ENCODE measurements at regions not wholly inside any gene's neighbourhood (a gene's known extent, or its start where the extent isn't known, plus 50 kb on each side); places are given as distances from the start of the nearest gene placed in this dataset.
"Not testable (repeated sequence)": the region's sequence is repeated elsewhere in the genome, so short reads cannot be mapped to it uniquely, and the experiment has no call there.

- Histone ChIP-seq H3K36me3 (peaks cover 5% of the 10 kb centered on the region), H3K27me3 (replicated peaks; ENCODE audit: insufficient read depth) (no peaks in the 10 kb centered on the region), H3K4me3 (no peak overlapping the region), H3K4me1 (ENCODE audit: control insufficient read depth in 1 of 2, low read depth in 2 of 2) (peaks cover 0 to 17% of the 10 kb centered on the region in 2 donors), H3K27ac (no peak overlapping the region), H3K9me3 (no peaks in the 10 kb centered on the region)
- ATAC-seq (ENCODE audit: insufficient number of reproducible peaks, low FRiP score, low read depth), result no peak
- no peak for TF ChIP-seq CTCF (IDR thresholded peaks at IDR 0.05)
- DNase-seq (ENCODE audit: low spot score), result no peak
Observed at GRCh38 chr6:34646714-34647113, 49.9 kb downstream of the ILRUN start.

GRCh38 chr6:34645627-34646026, 50.9 kb downstream of the ILRUN start:
- no peak for TF ChIP-seq CTCF (IDR thresholded peaks at IDR 0.05)
- DNase-seq (ENCODE audit: low spot score), result no peak

GRCh38 chr6:34644716-34645115, 51.9 kb downstream of the ILRUN start:
- Histone ChIP-seq H3K27ac (no peak overlapping the region), H3K4me3 (no peak overlapping the region), H3K36me3 (peaks cover 5% of the 10 kb centered on the region), H3K9me3 (no peaks in the 10 kb centered on the region), H3K27me3 (replicated peaks; ENCODE audit: insufficient read depth) (no peaks in the 10 kb centered on the region), H3K4me1 (ENCODE audit: control insufficient read depth in 1 of 2, low read depth in 2 of 2) (peaks cover 0 to 7% of the 10 kb centered on the region in 2 donors)
- ATAC-seq (ENCODE audit: insufficient number of reproducible peaks, low FRiP score, low read depth) (no peak), DNase-seq (ENCODE audit: low spot score) (no peak)
- no peak for TF ChIP-seq CTCF (IDR thresholded peaks at IDR 0.05)

More at GRCh38 chr6:34645627-34646026, 50.9 kb downstream of the ILRUN start:
- Histone ChIP-seq H3K27me3 (replicated peaks; ENCODE audit: insufficient read depth) (no peaks in the 10 kb centered on the region), H3K4me1 (ENCODE audit: control insufficient read depth in 1 of 2, low read depth in 2 of 2) (peaks cover 0 to 10% of the 10 kb centered on the region in 2 donors), H3K4me3 (no peak overlapping the region), H3K9me3 (no peaks in the 10 kb centered on the region), H3K27ac (no peak overlapping the region), H3K36me3 (peaks cover 5% of the 10 kb centered on the region)
- ATAC-seq (ENCODE audit: insufficient number of reproducible peaks, low FRiP score, low read depth), result no peak

GRCh38 chr6:34642427-34642826, 54.1 kb downstream of the ILRUN start:
- H3K4me3 ChIP-seq, result no peak overlapping the region
- H3K9me3 ChIP-seq, result no peaks in the 10 kb centered on the region
- H3K36me3 ChIP-seq, result peaks cover 8% of the 10 kb centered on the region
- TF ChIP-seq CTCF (IDR thresholded peaks at IDR 0.05), result no peak
- H3K27ac ChIP-seq, result no peak overlapping the region
- no peaks in the 10 kb centered on the region for H3K27me3 ChIP-seq (replicated peaks; ENCODE audit: insufficient read depth)
- DNase-seq (ENCODE audit: low spot score) (no peak), ATAC-seq (ENCODE audit: insufficient number of reproducible peaks, low FRiP score, low read depth) (no peak)
- no peaks in the 10 kb centered on the region for H3K4me1 ChIP-seq (ENCODE audit: control insufficient read depth in 1 of 2, low read depth in 2 of 2)

- H3K4me1 ChIP-seq (ENCODE audit: control insufficient read depth in 1 of 2, low read depth in 2 of 2), result not testable (repeated sequence)
Observed at GRCh38 chr6:34640074-34640849, 56.3 kb downstream of the ILRUN start.

More at GRCh38 chr6:34640074-34640849, 56.3 kb downstream of the ILRUN start:
- H3K27ac ChIP-seq; H3K27me3 ChIP-seq (replicated peaks; ENCODE audit: insufficient read depth); H3K4me3 ChIP-seq; H3K36me3 ChIP-seq; H3K9me3 ChIP-seq; DNase-seq (ENCODE audit: low spot score); ATAC-seq (ENCODE audit: insufficient number of reproducible peaks, low FRiP score, low read depth): not testable (repeated sequence)
